ENCODE measurements at regions not wholly inside any gene's neighbourhood (a gene's known extent, or its start where the extent isn't known, plus 50 kb on each side); places are given as distances from the start of the nearest gene placed in this dataset.

- TF ChIP-seq CTCF (IDR thresholded peaks at IDR 0.05) (no peak), EZH2 (IDR thresholded peaks at IDR 0.05; ENCODE audit: borderline replicate concordance, insufficient read depth, low read depth, low read length, poor library complexity, severe bottlenecking) (no peak)
These were observed 287.0 kb upstream of the IGFBP3 start for GRCh38 chr7:46207931-46208634.
